CD4-positive, alpha-beta T cell (primary cell): ENCODE measurements at regions not wholly inside any gene's neighbourhood (a gene's known extent, or its start where the extent isn't known, plus 50 kb on each side); places are given as distances from the start of the nearest gene placed in this dataset.

Source experiments
- ATAC-seq: fragments of 200-7000 bp; cut with Tn5 transposase; one replicate; pipeline ENCODE4 v1.10.0; 2022; ENCODE audit warnings: mild to moderate bottlenecking; ENCODE audit not compliant: poor library complexity
- CTCF ChIA-PET: fragments of 350-600 bp; sonication (Branson Sonifier 250); formaldehyde crosslinking; loops from one replicate; lab custom pipeline; 2021; ENCODE audit warnings: antibody characterized with exemption, inconsistent platforms; lab: Charles Lee
- POLR2A ChIA-PET: fragments of 350-600 bp; sonication (Branson Sonifier 250); formaldehyde crosslinking; loops from one replicate; lab custom pipeline; 2021; ENCODE audit warnings: antibody characterized with exemption, inconsistent platforms; lab: Charles Lee
- DNase-seq, 14 experiments: peaks; one replicate each; pipeline ENCODE4 v3.0.0-alpha.2; 2013 to 2020; ENCODE audit warnings: mixed read lengths in 2 of 14
- H3K27ac ChIP-seq, 2 donors: one replicate each; pipeline versions ENCODE4 v1.5.1 to v1.7.0; 2013; ENCODE audit warnings: low read length in 2 of 2, low read depth in 1 of 2, mild to moderate bottlenecking in 1 of 2
- H3K27me3 ChIP-seq, 2 experiments: 1 replicate in 1 of 2; 2 replicates in 1 of 2; pipeline versions ENCODE4 v1.6.1 to v1.7.0; 2013; ENCODE audit warnings: low read length in 2 of 2, control low read depth in 1 of 2, mild to moderate bottlenecking in 1 of 2, moderate library complexity in 1 of 2; ENCODE audit not compliant: insufficient read depth in 2 of 2, control insufficient read depth in 1 of 2
- H3K36me3 ChIP-seq: one replicate; pipeline ENCODE4 v1.6.1; 2013; ENCODE audit warnings: low read length, control low read depth; ENCODE audit not compliant: insufficient read depth
- H3K4me1 ChIP-seq: one replicate; pipeline ENCODE4 v1.6.1; 2013; ENCODE audit warnings: low read length, control low read depth; ENCODE audit not compliant: insufficient read depth
- H3K4me3 ChIP-seq: one replicate; pipeline ENCODE4 v1.5.1; 2013; ENCODE audit warnings: mild to moderate bottlenecking, low read length, moderate library complexity
- H3K9me3 ChIP-seq, 2 experiments: 1 replicate in 1 of 2; 2 replicates in 1 of 2; pipeline versions ENCODE4 v1.6.1 to v1.7.0; 2013; ENCODE audit warnings: low read length in 2 of 2, mild to moderate bottlenecking in 2 of 2, control low read depth in 1 of 2, moderate library complexity in 1 of 2; ENCODE audit not compliant: control insufficient read depth in 1 of 2, insufficient read depth in 1 of 2
- H3K27ac Mint-ChIP-seq: one replicate; pipeline ENCODE4 v1.8.0; 2020; ENCODE audit warnings: mixed read lengths
- H3K27me3 Mint-ChIP-seq: one replicate; pipeline ENCODE4 v1.8.0; 2021; ENCODE audit warnings: mixed read lengths
- H3K36me3 Mint-ChIP-seq: one replicate; pipeline ENCODE4 v1.8.0; 2021; ENCODE audit warnings: low read depth, mixed read lengths
- H3K4me1 Mint-ChIP-seq: one replicate; pipeline ENCODE4 v1.8.0; 2021; ENCODE audit warnings: low read depth, mixed read lengths
- H3K4me3 Mint-ChIP-seq: one replicate; pipeline ENCODE4 v1.8.0; 2020; ENCODE audit warnings: mild to moderate bottlenecking, mixed read lengths
- H3K9me3 Mint-ChIP-seq: one replicate; pipeline ENCODE4 v1.8.0; 2020; ENCODE audit warnings: mixed read lengths
- CTCF ChIP-seq: fragments of 200-600 bp; IDR thresholded peaks from one replicate; pipeline ENCODE4 v1.8.0; 2022; ENCODE audit warnings: antibody characterized with exemption, mild to moderate bottlenecking
- intact Hi-C, 2 experiments: fragments of 100-400 bp; cut with DNase I in 1 of 2; cut with micrococcal nuclease in 1 of 2; formaldehyde crosslinking; loops; one replicate each; pipeline versions ENCODE4 v1.15.1 to v1.9.0; 2023 to 2025; cut with DNase I, micrococcal nuclease

GRCh38 chr15:62462721-62463120, 297.6 kb upstream of the C2CD4B start:
- no peaks in the 10 kb centered on the region for H3K9me3 ChIP-seq
- intact Hi-C loops, result no loop called here
- TF ChIP-seq CTCF, result no peak
- no peak overlapping the region for H3K27ac Mint-ChIP-seq
- no peak for DNase-seq
- no peak overlapping the region for H3K27ac ChIP-seq
- CTCF ChIA-PET, result no interaction called here
- ATAC-seq, result no peak
- peaks cover 0 to 4% of the 10 kb centered on the region in 2 experiments for H3K27me3 ChIP-seq
- POLR2A ChIA-PET, result no interaction called here
- H3K36me3 ChIP-seq, result no peaks in the 10 kb centered on the region
- no peaks in the 10 kb centered on the region for H3K4me1 ChIP-seq
- H3K4me3 ChIP-seq, result no peak overlapping the region
- no peak overlapping the region for H3K4me3 Mint-ChIP-seq
- H3K36me3 Mint-ChIP-seq, result no peaks in the 10 kb centered on the region
- no peaks in the 10 kb centered on the region for H3K4me1 Mint-ChIP-seq
- peaks cover 9% of the 10 kb centered on the region for H3K27me3 Mint-ChIP-seq
- no peaks in the 10 kb centered on the region for H3K9me3 Mint-ChIP-seq

GRCh38 chr15:62464705-62465104, 299.6 kb upstream of the C2CD4B start:
- Histone ChIP-seq H3K4me3 (no peak overlapping the region), H3K27ac (no peak overlapping the region), H3K4me1 (no peaks in the 10 kb centered on the region), H3K9me3 (no peaks in the 10 kb centered on the region), H3K27me3 (peaks cover 0 to 4% of the 10 kb centered on the region in 2 experiments), H3K36me3 (no peaks in the 10 kb centered on the region)
- no peak overlapping the region for H3K4me3 Mint-ChIP-seq
- peaks cover 9% of the 10 kb centered on the region for H3K27me3 Mint-ChIP-seq
- TF ChIP-seq CTCF, result no peak
- H3K4me1 Mint-ChIP-seq, result no peaks in the 10 kb centered on the region
- intact Hi-C loops, result no loop called here
- ATAC-seq, result no peak
- no peak for DNase-seq
- CTCF ChIA-PET, result no interaction called here
- no peaks in the 10 kb centered on the region for H3K36me3 Mint-ChIP-seq
- no peaks in the 10 kb centered on the region for H3K9me3 Mint-ChIP-seq
- POLR2A ChIA-PET, result no interaction called here
- H3K27ac Mint-ChIP-seq, result no peak overlapping the region

- no peak overlapping the region for H3K4me3 ChIP-seq
- Mint-ChIP-seq H3K4me1 (no peaks in the 10 kb centered on the region), H3K27me3 (peaks cover 9% of the 10 kb centered on the region), H3K36me3 (no peaks in the 10 kb centered on the region), H3K27ac (no peak overlapping the region), H3K4me3 (no peak overlapping the region), H3K9me3 (no peaks in the 10 kb centered on the region)
- H3K27me3 ChIP-seq, result peaks cover 0 to 4% of the 10 kb centered on the region in 2 experiments
- no peak for TF ChIP-seq CTCF
- intact Hi-C loops, result no loop called here
- ATAC-seq (no peak), DNase-seq (no peak)
- no peak overlapping the region for H3K27ac ChIP-seq
- H3K4me1 ChIP-seq, result no peaks in the 10 kb centered on the region
- no peaks in the 10 kb centered on the region for H3K9me3 ChIP-seq
- ChIA-PET POLR2A (no interaction called here), CTCF (no interaction called here)
- no peaks in the 10 kb centered on the region for H3K36me3 ChIP-seq
Observed at GRCh38 chr15:62465173-62465572, 300.1 kb upstream of the C2CD4B start.
